Stimulated activated naive CD4-positive, alpha-beta T cell treated with Interleukin-2 at 50 U/mL for 16 hours (primary cell): ENCODE measurements at regions not wholly inside any gene's neighbourhood (a gene's known extent, or its start where the extent isn't known, plus 50 kb on each side); places are given as distances from the start of the nearest gene placed in this dataset.

Source experiments
- DNase-seq: peaks from one replicate; lab custom pipeline; 2025; lab: John Stamatoyannopoulos, UW

DNA sequence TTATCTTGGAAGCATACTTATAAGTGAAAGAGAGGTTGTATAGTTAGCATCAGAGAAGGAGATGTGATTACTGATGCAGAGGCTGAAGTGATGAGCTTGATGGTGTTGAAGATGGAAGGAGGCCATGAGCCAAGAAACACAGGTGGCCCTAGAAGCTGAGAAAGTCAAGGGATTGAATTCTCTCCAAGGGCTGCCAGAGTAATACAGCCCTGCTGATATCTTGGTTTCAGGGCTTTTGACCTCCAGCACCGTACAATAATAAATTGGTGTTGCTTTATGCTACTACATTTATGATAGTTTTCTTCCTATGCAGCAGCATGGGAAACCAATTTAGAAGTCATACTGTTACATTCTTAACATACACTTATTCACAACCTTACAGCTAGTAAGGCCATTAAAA, 1133.3 kb downstream of the AACS start:
- DNase-seq, result no peak

GRCh38 chr12:126198966-126199692, 1133.9 kb downstream of the AACS start:
- no peak for DNase-seq

- no peak for DNase-seq
Observed at GRCh38 chr12:126201981-126202537, 1136.8 kb downstream of the AACS start.

DNA sequence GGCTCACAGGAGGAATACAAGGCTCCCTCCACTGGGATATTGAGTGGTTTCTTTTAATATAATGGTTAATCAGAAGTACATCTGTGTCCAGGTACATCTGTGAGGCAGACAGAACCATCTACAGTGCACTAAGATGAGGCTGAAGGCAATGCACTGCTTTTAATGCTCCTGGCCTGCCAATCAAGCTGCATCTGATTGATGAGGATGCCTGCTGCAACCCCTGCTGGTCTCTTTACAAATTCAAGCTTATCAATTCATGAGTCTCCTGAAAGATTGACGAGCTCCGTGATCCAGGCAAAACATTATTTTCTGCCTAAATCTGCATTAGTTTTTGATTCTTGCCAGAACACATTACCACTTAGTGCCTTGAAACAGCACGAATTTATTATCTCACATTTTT, 1139.1 kb downstream of the AACS start:
- DNase-seq, result no peak

- no peak for DNase-seq
Observed at GRCh38 chr12:126210026-126210425, 1144.8 kb downstream of the AACS start.

DNA sequence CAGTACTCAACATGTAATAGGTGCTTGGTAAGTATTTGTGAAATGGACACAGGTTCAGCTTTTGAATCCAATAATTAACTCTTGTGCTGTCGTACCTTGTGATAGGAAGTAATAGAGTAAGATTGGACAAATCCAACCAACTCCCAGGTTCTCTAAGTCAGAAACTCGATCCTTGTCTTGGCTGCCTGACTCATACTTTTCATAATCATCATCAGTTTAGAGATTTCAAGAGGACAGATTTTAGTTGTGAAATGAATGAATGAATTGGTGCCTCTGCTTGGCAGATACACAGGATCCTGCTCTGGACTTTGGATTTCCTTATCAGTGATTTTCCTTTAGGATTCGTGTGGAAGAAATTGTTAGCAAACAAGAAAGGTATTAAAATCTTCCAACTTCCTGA, 1145.2 kb downstream of the AACS start:
- DNase-seq, result no peak

GRCh38 chr12:126212824-126213223, 1147.6 kb downstream of the AACS start:
- DNase-seq, result no peak

DNA sequence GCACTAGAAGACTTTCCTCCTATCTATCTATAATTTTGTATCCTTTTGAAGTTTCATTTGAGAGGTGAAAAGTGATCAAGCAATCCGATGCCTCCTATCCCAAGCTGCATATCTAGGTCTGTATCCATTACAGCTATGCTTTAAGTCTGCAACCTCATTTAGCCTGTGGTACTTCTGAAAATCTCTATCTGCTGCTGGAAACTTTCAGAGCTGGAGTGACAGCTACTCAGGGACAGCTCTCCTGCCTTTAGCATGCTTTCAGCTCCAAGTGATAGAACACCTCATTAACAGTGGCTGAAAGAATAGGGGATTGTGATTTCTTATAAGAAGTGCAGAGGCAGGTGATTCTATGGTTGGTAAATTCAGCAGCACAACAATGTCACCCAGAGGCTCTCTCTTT, 1153.5 kb downstream of the AACS start:
- no peak for DNase-seq

GRCh38 chr12:126219139-126219538, 1153.9 kb downstream of the AACS start:
- DNase-seq, result no peak

DNA sequence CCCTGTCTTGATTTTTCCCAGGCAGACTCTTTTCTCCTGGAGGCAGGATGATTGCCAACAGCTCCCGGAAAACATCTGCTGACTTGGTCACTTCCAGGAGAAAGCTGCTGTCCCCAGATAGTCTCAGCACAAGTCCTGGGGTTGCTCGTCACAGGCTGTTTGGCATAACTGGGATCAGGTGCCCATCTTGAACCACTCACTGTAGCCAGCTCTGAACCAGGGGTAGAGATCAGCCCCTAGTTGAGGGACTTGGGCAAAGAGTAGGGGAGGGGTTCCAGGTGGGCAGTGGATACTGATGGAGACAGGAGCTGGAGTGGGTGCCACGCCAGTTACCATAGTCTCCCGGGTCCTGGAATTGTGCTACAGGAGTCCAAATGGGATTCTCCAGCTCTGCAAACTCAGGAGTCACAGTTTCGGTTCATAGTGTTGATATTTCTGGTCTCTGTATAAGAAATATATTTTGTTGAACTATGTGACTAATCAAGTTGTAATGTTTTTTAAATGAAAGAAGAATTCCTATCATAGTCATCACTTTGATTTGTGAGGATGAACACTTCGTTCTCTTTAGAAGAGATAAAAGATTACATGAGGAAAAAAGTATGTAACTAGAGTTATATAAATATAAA, 1154.5 kb downstream of the AACS start:
- DNase-seq, result no peak

DNA sequence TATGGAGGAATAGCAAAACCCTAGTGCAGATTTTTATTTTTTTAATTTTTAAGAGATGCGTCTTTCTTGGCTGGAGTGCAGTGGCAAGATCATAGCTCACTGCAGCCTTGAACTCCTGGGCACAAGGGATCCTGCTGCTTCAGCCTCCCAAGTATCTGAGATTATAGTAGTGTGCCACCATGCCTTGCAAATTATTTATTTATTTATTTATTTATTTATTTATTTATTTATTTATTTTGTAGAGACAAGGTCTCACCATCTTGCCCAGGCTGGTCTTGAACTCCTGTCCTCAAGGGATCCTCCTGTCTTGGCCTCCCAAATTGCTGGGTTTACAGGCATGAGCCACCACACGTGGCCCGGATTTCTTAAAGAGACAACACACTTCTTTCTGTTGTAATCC, 1158.8 kb downstream of the AACS start:
- DNase-seq, result no peak

DNA sequence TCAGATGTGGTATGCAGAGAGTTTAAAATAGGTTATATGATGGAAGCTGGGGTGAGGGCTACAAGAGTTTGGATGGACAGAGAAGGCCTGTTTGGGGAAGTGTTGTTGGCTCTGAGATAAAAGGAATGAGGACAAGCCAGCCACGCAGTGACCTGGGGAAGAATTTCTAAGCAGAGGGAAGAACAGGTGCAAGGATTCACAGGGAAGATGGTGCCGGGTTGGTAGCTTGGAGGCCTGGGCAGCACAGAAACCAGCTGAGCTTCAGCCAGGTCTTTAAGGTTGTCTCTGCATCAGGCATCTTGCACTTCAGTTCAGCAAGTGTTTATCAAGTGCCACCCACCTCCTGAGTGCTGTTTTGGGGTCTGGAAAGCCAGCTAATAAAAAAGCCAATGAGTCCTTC, 1163.7 kb downstream of the AACS start:
- DNase-seq, result no peak

GRCh38 chr12:126232711-126233110, 1167.5 kb downstream of the AACS start:
- DNase-seq, result no peak

DNA sequence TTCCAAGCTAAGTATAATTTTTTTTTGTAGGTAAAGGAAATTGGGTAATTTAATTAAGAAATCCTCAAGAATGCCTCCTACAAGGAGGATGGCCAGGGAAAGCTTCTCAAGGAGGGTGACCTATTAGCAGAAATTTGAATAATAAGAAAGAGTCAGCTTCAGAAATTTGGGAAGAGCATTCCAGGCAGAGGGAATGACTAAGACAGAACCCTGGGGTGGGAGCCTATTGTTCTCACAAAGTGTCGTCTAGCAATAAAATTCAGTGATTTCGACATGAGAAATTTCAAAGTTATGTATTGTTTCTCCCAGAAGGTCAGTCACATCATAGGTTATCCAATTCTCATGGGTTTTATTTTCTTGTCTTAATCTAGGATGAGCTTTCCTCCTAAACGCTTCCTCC, 1168.4 kb downstream of the AACS start:
- no peak for DNase-seq

- no peak for DNase-seq
Observed at GRCh38 chr12:126243814-126244440, 1178.7 kb downstream of the AACS start.

- DNase-seq, result no peak
Observed at GRCh38 chr12:126247936-126248335, 1182.7 kb downstream of the AACS start.

DNA sequence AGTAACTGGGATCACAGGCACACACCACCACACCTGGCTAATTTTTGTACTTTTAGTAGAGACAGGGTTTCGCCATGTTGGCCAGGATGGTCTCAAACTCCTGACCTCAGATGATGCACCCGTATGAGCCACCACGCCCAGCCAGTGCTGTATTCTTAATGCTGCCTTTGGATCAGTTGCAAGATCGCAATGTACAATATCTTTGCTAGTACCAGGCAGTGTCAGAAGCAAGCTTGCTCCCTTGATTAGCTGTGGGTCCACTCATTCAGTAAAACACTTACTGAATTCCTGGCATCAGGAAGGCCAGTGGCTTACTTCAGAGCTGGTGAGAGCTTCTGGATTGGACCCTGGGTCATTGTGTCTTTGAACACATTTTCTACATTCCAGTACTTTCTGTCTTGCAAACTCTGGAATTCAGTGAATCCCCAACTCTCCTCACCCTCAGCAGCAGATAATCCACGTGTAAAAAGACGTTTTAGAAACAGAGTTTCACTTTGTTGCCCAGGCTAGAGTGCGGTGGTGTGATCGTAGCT, 1183.7 kb downstream of the AACS start:
- DNase-seq, result no peak

DNA sequence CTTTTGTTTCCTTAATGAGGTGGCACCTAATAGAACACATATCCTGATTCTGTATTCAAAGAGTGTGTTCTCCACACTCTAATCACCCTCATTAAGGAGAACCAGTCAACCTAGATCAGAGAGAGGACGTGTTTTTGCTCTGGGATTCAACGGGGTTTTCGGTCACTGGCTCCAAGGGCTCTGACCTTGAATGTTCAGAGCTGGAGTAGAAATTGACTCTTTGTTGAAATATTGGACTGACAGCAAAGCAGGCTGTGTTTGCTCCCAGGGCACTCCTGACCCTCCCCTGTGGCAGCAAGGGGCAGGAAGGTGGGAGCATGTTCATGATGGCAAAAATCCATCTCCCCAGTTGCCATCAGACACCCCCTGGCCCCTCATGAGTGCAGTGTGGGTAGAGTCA, 1193.0 kb downstream of the AACS start:
- no peak for DNase-seq

- DNase-seq, result no peak
Observed at GRCh38 chr12:126262829-126263228, 1197.6 kb downstream of the AACS start.

- no peak for DNase-seq
Observed at GRCh38 chr12:126268222-126268621, 1203.0 kb downstream of the AACS start.

- no peak for DNase-seq
Observed at GRCh38 chr12:126271159-126271558, 1205.9 kb downstream of the AACS start.

GRCh38 chr12:126282691-126283090, 1217.5 kb downstream of the AACS start:
- no peak for DNase-seq

DNA sequence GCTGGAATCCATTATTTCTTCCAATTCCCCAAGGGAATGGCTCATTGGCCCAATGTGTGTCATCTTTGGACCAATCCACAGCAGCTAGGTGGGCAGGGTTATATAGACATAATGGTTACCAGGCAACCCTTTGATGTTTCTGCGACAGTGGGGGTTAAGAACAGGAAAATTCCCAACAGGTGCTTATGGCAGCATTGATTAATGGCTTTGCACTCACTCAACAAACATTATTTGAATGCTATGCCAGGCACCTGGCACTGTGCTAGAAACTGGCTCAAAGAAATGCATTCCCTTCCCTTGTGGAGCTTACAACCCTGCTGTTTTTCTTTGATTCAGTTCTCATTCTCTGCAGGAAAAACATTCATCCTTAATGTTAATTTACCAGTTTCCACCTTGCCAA, 1221.0 kb downstream of the AACS start:
- no peak for DNase-seq
